D341Med (cell line): ENCODE measurements at regions not wholly inside any gene's neighbourhood (a gene's known extent, or its start where the extent isn't known, plus 50 kb on each side); places are given as distances from the start of the nearest gene placed in this dataset.
"Not testable (repeated sequence)": the region's sequence is repeated elsewhere in the genome, so short reads cannot be mapped to it uniquely, and the experiment has no call there.

Source experiments
- DNase-seq: peaks from one replicate; pipeline ENCODE4 v3.0.0; 2012; ENCODE audit warnings: low spot score

DNA sequence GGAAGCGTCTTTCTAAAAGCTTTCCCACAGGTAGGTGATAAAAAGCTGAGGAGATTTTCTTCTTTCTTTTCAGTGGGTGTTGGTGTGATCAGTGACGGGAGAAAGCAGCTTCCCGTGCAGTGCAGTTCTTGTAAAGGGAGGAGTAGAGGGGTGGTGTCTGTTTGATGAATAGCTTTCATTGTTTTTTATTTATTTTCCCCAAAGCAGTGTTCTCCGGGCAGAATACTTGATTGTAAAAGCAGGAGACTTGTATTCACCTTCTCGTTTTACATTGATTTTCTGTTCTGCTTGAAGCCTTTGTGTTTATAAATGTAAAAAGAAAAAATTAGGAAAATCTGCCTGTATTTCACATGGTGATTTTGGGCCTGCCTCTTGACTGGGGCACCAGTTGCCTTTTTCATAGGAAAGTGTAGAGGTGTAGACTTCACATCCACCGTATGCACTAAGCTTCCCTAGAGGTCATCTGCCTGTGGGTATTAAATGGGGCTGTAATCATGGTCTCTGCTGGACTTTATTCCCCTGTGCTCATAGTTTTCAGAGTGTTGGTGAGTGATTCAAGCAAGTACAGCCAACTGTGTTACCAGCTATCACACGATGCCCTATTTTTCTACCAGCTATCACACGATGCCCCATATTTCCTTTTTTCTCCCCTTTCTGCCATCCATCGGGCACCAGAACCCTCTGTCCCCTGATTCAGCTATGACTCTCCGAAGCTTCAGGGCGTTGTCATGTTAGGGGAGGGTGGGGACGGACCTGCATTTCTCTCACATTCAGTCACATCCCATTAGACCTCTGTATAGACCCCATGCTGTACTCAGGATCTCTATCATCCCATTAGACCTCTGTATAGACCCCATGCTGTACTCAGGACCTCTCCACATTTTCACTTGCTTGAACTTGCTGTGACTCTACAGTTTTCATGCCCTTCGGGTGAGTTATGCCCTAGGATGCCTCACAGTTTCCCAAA lies 526.5 kb downstream of the TRIML1 start:
- DNase-seq, result no peak

DNA sequence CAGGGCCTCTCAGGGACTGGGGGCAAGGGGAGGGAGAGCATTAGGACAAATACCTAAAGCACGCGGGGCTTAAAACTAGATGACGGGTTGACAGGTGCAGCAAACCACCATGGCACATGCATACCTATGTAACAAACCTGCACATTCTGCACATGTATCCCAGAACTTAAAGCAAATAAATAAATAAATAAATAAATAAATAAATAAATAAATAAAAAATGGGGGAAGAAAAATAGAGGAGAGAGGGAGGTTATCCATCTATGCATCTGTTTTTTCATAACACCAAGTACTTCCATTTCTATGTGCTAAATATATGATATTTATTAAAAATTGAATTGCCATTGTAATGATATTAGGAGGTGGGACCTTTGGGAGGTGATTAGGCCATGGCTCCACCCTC lies 539.5 kb downstream of the TRIML1 start:
- not testable (repeated sequence) for DNase-seq

DNA sequence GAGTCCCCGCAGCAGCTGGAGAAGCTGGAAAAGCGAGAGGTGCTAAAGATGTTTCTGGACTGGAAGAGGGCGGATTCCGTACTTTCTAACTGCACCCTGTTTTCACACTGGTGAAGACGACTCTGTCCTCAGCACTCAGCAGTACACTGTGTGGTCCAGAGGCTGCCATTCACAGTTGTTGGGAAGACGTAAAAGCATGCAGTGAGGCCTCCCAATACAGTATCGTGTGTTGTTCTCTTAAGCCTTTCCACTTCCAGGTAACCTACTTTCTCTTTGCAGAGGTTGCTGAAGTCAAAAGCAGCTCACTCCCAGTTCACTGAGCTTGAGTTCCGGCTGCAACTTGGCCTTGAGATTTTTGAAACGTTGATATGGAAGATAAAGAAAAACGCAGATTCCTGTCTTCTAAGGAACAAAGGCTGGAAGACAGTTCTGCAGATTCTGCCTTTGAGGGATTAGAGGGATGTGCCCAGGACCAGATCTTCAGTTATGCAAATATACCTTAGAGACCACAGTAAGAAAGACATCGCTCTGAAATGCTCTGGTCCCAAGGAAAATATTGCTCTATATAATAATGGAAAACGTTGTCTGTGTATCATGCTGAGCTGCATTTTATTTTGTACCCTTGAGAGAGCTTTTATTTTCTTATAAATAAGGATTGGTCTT lies 540.9 kb downstream of the TRIML1 start:
- DNase-seq, result no peak

DNA sequence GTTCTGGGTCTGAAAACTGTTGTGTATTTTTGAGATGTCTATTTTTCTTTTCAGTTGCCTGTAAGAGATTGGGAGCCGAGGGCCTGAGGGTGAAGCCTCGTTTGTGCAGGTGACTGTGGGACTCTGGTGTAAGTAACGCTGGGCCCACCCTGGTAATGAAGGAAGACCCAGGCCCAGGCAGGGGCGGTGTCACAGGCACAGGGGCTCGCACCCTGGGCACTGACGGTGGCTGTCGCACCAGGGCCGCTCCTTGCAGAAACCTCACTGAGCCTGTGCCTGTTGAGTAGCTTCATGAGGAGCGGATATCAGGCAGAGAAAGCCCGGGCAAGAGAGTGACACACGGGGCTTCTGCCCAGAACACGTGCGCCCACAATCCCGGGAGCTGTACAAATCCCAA lies 541.4 kb downstream of the TRIML1 start:
- no peak for DNase-seq

DNA sequence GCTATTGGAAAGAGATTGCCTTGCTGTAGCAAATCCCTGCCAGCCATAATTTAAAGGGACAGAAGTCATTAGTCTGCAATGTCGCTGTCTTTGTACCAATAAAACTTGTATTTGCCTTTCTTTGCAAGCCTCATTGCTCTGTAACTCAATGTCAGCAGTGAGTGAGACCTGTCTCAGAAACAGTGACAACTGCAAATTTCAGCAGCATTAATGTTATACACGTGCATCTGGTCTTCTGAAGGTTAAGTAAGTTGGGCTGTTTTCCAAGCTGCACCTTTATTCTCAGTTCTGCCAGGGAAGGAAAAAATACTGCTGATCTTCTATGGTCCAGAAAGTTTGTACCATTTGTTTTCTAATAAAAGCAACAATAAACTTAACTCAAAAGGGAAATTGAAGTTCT lies 543.1 kb downstream of the TRIML1 start:
- no peak for DNase-seq

DNA sequence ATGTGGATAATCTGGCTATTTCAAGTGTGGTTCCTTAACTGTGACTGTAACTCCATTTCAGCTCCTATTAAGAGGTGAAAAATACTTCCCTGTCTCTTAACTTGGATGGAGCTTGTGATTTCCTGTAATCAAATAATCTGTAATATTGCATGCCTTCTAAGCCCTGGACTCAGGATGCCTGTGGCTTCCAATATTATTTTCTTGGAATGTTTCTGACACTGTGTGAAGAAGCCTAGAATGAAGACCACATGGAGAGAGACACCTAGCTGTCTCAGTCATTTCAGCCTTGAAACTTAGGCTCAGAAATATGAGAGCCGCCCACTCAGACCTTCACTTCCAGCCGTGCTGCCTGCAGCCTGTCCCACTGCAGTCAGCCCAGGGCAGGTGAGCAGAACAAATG lies 544.3 kb downstream of the TRIML1 start:
- no peak for DNase-seq

DNA sequence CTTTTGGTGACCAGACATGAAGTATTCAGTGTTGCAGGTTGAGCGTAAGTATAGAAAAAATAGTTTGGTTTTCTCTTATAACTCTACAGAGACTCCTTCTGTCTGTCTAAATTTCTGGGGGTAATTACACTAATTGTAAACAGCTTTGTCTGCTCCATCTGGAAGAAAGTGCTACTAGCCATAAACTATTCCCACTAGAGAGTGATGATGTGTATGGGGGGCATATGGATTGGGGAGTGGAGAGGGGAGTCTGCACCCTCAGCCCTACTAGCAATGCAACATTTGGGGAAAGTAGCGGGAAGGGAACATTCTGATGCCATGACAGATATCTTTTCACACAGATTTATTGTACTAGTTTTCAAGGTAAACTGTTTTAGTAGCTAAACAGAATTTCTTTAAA lies 549.7 kb downstream of the TRIML1 start:
- no peak for DNase-seq

DNA sequence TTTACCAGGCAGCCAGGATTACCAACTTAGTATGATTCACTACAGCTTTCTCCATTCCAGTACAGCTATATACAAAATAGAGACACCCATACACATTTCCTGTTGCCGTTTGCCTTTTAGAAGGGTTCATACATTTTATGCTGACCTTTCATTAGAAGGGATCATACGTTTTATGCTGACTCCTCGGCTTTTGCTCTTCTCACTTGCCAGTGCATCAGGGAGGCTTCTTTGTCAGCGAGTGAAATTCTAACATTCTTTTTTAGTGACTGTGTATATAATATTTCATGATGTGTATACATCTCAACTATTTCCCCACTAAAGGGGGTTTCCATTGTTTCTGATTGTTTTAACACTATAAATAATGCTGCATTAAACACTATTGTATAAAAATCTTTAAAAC lies 552.6 kb downstream of the TRIML1 start:
- no peak for DNase-seq

DNA sequence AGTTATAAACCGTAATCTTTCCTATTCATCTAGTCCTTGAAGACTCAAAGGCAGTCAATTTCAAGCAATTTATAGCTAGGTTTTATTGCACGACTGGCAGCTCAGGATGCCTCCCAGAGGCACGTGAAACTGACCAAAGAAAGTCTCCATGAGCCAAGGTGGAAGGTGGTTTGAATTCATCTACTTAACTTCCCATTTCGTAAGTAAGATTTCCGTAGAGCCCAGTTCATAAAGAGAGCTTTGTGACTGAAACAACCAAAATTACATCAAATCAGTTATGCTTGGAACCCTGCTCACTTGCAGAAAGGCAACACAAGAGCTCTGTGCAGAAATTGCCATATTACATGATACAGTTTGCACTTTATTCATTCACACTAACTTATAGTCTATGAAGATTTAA lies 556.0 kb downstream of the TRIML1 start:
- no peak for DNase-seq

DNA sequence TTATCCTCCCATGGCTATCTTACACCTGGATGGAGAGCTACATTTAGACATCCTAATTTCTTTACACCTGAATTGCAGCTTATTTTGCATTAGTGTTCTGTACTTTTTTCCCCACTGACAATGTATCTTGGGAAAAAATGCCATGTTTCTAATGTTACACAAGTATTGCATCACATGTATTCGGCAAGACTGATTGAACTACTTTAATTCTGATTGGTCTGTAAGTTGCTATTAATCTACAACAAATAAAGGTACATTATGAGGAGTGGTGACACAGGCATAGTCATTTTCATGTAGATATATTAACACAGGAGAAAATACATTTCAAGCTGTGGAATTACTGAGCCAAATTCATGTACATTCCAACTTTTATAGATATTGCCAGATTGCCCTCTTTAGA lies 558.0 kb downstream of the TRIML1 start:
- no peak for DNase-seq

DNA sequence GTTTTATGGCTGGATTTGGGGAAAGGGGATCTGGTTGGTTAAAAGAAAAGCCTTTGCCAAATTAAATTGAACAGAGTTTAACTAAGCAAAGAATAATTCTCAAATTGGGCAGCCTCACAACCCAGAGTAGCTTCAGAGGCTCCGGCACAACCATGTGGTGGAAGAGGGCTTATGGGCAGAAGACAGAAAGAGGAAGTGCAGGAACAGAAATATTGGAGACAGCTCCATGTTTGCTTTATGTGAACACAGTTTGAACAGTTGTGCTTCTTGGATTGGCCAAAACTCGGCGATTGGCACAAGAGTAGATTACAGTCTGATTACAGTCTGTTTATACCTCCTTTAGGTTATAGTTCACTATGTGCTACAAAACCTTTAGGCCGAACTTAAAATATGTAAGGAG lies 562.7 kb downstream of the TRIML1 start:
- DNase-seq, result no peak

DNA sequence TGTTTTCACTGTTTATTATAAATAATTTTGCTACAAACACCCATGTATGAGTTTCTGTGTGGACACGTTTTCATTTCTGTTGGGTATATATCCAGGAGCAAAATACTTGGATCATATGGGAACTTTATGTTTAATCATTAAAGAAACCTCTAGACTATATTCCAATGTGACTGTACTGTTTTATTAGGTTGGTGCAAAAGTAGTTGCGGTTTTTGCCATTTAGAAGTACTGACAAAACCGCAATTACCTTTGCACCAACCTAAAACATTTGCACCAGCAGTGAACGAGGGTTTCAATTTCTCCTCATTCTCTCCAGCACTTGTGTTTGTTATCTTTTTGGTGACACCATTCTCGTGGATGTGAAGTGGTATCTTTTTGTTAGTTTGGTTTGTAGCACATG lies 565.0 kb downstream of the TRIML1 start:
- no peak for DNase-seq

DNA sequence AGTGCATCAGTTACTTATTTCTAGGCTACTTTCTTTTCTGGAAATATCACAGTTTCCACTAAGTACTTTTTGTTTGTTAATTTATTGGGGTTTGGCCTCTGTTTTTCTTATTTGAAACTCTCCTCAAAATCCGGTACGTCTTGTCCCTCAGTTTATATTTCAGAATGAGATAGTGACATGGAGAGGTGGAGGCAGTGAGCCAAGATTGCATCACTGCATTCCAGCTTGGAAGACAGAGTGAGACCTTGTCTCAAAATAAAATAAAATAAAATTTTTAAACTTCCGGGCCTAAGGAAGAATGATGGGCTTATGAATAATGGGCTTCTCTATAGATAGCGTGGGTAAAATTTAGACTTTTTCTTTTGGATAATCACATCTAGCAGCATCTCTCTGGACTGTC lies 567.8 kb downstream of the TRIML1 start:
- no peak for DNase-seq

DNA sequence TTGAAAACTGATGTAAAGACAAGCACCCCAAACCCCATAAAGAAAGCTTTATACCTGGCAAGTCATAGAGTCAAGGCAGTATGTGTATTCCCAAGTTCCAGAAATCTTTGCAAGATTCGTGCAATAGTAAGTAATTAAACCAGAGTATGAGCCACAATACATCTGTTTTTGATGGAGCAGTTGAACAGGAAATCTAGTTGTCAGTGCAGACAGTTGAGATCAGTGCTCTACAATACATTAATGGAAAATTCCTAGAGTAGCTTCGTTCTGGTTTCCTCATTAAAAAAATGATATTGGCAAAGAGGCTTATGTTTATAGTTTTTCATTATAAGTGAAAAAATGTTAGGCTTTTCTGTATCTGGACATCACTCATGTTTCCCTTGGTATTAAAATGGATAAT lies 575.3 kb downstream of the TRIML1 start:
- no peak for DNase-seq

DNA sequence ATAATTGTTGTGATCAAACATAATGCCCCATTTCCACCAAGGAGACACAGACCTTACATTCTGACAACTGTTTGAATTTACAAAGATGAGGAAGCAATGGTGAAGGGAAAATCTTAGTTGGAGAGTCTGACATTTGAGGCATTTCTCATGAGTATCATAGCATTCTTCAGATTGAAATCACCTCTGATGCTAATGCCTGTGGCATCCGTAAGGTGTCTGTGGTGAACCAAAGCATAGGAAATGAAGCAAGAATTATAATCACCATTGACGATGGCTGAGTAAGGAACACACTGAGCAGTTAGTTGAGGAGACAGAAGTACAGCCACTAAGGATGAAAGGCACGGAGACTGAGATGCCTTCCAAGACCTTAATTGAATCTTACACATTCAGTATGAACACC lies 575.7 kb downstream of the TRIML1 start:
- DNase-seq, result no peak

DNA sequence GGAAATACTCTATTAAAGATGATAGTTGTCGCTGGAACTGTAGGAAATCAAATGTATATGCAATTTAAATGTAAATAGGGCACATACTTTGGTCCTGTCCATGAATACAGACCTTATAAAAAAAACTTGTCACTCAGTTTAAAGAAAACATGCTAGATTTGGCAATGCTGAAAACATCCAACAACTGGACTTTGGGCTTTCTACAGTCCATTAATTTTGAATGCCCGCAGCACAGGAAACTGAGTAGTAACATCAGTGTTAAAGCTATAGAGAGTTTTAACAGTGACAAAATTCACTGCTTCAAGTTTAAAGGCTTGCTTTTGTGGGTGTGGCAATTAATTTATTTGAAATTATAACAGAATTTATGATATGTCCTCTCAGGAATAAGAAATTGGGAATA lies 578.4 kb downstream of the TRIML1 start:
- no peak for DNase-seq

DNA sequence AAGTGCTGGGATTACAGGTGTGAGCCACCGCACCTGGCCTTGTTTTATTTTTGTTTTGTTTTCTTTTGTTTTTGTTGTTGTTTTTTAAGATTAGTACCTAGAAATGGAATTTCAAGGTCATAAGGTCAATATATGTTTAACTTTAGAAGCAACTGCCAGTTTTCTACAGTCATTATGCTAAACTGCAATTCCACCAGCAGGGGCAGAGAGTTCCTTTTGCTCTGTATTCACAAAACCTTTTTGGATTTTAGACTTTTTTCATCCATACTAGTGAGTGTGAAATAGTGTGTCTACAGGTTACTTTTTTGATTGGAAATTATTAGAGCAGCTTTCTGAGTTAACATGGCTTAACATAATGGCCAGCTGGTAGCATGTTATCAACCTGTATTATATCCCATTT lies 580.6 kb downstream of the TRIML1 start:
- DNase-seq, result no peak

DNA sequence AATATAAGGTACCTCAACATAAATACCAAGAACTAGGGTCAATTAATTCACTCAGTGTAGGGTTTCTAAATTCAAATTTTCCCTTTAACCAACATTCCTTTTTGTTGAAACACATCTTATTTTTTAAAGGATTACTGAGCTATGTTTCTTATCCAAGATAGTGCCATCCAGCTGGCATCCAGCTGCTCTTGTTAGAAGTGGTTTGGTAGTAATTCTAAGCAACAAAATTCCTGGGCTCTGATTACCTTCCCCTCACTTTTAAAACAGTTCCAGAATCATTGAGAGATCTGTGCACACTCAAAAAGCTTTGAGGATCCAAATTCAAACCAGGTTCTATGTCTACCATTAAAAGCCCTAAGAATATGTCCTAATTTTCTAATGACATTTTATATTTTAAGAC lies 583.7 kb downstream of the TRIML1 start:
- DNase-seq, result no peak

DNA sequence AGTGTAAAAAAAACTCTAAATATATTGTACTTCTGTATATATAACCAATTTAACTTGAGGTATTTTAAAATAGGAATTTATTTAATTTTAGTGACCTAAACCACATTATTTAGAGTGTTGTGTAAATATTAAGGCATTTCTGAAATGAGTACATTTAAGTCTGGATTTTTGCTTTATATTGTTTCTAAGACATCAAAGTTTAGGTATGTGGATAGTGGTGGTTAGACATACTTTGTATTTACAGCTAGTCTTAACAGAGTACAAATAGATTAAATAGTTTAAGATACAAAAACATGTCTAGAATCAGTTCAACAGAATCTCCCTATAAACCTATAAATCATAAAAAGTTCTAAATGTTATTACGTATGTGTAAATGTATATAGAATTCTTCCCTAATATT lies 588.5 kb downstream of the TRIML1 start:
- no peak for DNase-seq

DNA sequence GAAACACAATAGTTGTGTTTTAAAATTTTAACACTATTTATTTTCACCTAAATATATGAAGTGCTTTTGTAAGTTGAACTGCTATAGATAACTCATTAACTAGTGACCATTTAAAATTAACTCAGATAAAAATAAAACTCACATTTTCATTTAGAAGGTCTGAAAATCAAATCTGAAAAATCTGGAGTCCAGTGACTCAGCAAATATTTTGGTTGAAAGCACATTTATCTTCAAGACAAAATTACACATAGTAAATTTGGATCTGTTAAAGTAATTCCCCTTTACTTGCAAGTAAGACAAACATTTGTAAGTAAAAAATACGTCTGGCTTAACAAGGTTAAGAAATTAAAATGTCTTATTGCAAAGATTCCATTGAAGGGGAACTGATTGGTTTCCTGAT lies 589.1 kb downstream of the TRIML1 start:
- DNase-seq, result no peak

DNA sequence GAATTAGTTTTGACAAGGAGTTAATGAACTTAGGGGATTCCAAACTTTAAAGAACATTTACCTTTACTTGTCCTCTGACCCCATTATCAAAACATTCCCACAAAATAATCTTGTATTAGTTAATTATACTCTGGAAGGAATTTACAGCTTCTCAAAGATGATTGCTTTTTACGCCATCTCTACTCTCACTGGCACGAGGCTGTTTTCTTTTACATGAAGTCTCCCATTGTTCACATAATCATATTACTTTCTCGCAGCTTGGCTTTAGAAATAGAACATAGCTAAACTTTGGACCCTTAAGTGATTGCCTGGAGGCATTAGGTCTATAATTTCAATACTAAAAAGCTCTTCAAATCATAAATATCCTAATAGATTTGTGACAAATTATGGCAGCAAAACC lies 592.9 kb downstream of the TRIML1 start:
- no peak for DNase-seq

DNA sequence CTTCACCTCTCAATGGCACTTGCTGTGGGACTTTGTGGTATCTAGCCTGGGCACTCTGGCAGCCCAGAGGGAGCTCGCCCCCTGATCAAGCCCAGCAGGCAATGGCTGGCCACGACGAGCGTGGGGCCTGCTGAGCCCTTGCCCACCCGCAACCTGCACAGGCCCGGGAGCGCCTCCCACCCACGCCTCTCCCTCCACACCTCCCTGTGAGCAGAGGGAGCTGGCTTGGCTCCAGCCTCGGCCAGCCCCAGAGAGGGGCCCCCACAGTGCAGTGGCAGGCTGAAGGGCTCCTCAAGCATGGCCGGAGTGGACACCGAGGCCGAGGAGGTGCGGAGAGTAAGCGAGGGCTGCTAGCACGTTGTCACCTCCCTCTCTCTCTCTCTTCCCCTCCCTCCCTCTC lies 595.8 kb downstream of the TRIML1 start:
- no peak for DNase-seq

DNA sequence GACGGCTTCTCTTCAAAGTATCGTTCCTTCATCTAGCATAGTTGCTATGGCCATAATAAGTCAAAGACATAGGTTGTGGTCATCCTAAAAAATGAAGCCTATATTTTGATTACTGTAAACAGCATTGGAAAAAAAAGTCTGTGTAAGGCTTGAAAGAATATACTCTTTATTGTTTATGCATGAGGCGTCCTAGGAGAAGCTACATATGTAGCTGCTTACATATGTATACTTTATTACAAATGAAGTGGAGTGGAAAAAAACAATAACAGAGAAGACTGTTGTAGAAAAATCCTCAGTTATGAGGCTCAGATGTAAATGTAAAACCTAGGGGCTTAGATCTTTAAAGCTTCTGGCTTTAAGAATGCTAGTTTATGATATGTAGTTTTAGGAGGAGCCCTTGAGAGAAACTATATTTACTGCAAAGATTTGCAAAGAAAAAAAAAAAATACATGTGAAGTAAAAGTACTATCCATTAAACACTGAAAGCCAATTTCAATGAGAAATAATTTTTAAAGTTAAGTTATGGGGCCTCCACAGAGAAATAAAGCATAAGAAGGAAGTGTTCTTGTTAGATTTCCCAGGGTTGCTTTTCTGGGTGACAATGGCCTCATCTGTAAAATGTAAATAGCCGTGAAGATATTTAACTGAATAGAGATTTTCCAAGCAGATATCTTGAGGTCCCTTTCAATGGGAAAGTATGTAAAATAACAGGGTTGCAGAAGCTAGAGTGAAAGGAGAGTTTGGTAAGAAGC lies 598.2 kb downstream of the TRIML1 start:
- DNase-seq, result no peak
